ENCODE measurements at regions not wholly inside any gene's neighbourhood (a gene's known extent, or its start where the extent isn't known, plus 50 kb on each side); places are given as distances from the start of the nearest gene placed in this dataset.

DNA sequence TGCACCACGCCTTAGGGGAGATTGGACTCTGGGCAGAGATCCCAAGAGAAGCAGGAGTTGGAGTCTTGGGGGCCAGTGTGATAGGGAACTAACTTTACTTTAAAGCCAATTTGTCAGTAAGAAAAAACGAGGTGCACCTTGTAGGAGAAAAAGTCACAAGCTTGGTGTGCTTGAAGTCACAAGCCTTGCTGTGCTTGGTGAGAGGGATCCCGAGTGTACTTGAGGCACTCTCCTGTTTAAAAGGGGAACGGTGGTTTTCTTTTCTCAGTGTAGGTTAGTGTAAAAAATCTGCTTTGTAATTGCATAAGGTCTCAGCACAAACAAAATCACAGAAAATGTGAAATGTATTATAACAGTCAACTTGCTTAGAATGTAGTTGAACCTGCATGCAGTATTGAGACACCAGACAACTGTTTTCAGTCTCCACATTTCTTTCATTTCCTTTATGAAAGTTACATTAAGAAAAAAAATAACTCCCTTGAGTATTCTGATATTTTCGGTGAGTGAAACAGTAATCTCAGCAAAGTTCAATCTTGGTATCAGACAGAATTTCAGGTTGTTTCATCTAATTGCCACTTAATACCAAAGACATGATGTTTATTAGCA, 111.1 kb upstream of the DUSP22 start:
- H3K27me3 ChIP-seq (ENCODE audit: insufficient read depth, low read depth, low read length) = no peaks in the 10 kb centered on the region
- H3F3A ChIP-seq (ENCODE audit: insufficient read depth, low read length, poor library complexity, severe bottlenecking) = no peaks in the 10 kb centered on the region
- H3K4me2 ChIP-seq (ENCODE audit: low read length) = no peak overlapping the region
- H3K9me2 ChIP-seq (ENCODE audit: insufficient read depth, low read length) = no peaks in the 10 kb centered on the region
- no peak overlapping the region for H3K4me3 ChIP-seq (ENCODE audit: low read length)
- H4K20me1 ChIP-seq (ENCODE audit: insufficient read depth) = no peaks in the 10 kb centered on the region
- no peak overlapping the region for H2AFZ ChIP-seq (ENCODE audit: low read depth, low read length)
- H3K9me3 ChIP-seq (ENCODE audit: low read length) = no peaks in the 10 kb centered on the region
- H3K36me3 ChIP-seq (ENCODE audit: insufficient read depth, low read length) = no peaks in the 10 kb centered on the region
- TF ChIP-seq TAF1 (IDR thresholded peaks at IDR 0.05; ENCODE audit: low read depth) (no peak), EP300 (conservative IDR thresholded peaks at IDR 0.05; ENCODE audit: poor library complexity, severe bottlenecking) (no peak)
- no peaks in the 10 kb centered on the region for H3K79me2 ChIP-seq (replicated peaks; ENCODE audit: insufficient read depth, low read length)
- no peak overlapping the region for H3K27ac ChIP-seq (ENCODE audit: low read length)
- no peak overlapping the region for H3K9ac ChIP-seq (ENCODE audit: low read length)

DNA sequence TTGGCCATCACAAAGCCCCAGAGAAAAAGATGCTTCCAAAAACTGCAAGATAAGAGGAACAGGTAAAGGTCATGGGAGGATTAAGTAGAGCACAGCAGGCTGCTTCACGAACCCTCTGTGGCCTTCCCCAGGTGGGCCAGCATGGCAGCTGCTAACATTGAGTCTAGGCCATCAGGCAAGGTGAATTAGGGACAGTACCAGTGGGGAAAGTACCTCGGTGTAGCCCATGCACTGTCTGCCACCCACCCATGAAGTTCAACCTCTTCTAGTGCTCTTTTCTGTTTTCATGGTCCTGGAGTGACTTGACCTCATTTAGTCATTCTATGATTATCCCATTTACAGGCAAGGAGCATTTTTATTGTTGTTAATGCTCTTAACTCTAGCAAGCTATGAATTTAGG, 108.6 kb upstream of the DUSP22 start:
- Histone ChIP-seq H4K20me1 (ENCODE audit: insufficient read depth) (no peaks in the 10 kb centered on the region), H2AFZ (ENCODE audit: low read depth, low read length) (no peak overlapping the region), H3K4me3 (ENCODE audit: low read length) (no peak overlapping the region), H3K36me3 (ENCODE audit: insufficient read depth, low read length) (no peaks in the 10 kb centered on the region), H3K9me2 (ENCODE audit: insufficient read depth, low read length) (no peaks in the 10 kb centered on the region), H3K9me3 (ENCODE audit: low read length) (no peaks in the 10 kb centered on the region), H3K27me3 (ENCODE audit: insufficient read depth, low read depth, low read length) (no peaks in the 10 kb centered on the region), H3F3A (ENCODE audit: insufficient read depth, low read length, poor library complexity, severe bottlenecking) (no peaks in the 10 kb centered on the region), H3K4me2 (ENCODE audit: low read length) (no peak overlapping the region), H3K9ac (ENCODE audit: low read length) (no peak overlapping the region), H3K27ac (ENCODE audit: low read length) (no peak overlapping the region), H3K79me2 (replicated peaks; ENCODE audit: insufficient read depth, low read length) (no peaks in the 10 kb centered on the region)
- TF ChIP-seq SMC3 (conservative IDR thresholded peaks at IDR 0.05; ENCODE audit: poor library complexity) = no peak

DNA sequence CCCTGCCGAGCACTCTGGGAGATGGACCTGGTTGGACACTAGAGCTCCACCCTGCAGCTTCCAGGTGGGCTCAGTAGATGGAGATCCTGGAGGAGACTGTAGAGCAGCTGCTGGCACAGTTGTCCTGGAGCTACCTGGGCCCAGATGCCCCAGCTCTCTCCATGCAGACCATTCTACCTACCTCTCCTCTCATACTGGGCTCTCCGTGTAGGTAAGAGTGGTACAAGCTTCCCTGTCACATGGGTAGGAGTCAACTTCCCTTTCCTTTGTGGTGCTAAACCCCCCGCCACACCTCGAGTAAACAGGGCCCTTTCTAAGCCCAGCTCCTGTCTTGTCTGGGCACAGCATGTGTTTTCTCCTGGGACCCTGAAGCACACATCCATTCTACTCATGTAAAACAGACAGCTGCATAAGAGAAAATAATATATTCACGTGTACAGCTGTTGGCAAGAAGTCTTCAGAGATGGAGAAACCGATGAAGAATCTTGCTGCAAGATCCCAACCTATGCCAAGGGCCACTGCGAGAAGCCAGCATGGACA, 108.1 kb upstream of the DUSP22 start:
- Histone ChIP-seq H2AFZ (ENCODE audit: low read depth, low read length) (no peak overlapping the region), H3K27me3 (ENCODE audit: insufficient read depth, low read depth, low read length) (no peaks in the 10 kb centered on the region), H3K4me3 (ENCODE audit: low read length) (no peak overlapping the region), H3K4me2 (ENCODE audit: low read length) (no peak overlapping the region), H3K36me3 (ENCODE audit: insufficient read depth, low read length) (no peaks in the 10 kb centered on the region), H3K79me2 (replicated peaks; ENCODE audit: insufficient read depth, low read length) (no peaks in the 10 kb centered on the region), H4K20me1 (ENCODE audit: insufficient read depth) (no peaks in the 10 kb centered on the region), H3K27ac (ENCODE audit: low read length) (no peak overlapping the region), H3K9me3 (ENCODE audit: low read length) (no peaks in the 10 kb centered on the region), H3F3A (ENCODE audit: insufficient read depth, low read length, poor library complexity, severe bottlenecking) (no peaks in the 10 kb centered on the region), H3K9ac (ENCODE audit: low read length) (no peak overlapping the region), H3K9me2 (ENCODE audit: insufficient read depth, low read length) (no peaks in the 10 kb centered on the region)
- TF ChIP-seq EP300 (conservative IDR thresholded peaks at IDR 0.05; ENCODE audit: poor library complexity, severe bottlenecking) (no peak), POLR2AphosphoS5 (IDR thresholded peaks at IDR 0.05) (no peak)

DNA sequence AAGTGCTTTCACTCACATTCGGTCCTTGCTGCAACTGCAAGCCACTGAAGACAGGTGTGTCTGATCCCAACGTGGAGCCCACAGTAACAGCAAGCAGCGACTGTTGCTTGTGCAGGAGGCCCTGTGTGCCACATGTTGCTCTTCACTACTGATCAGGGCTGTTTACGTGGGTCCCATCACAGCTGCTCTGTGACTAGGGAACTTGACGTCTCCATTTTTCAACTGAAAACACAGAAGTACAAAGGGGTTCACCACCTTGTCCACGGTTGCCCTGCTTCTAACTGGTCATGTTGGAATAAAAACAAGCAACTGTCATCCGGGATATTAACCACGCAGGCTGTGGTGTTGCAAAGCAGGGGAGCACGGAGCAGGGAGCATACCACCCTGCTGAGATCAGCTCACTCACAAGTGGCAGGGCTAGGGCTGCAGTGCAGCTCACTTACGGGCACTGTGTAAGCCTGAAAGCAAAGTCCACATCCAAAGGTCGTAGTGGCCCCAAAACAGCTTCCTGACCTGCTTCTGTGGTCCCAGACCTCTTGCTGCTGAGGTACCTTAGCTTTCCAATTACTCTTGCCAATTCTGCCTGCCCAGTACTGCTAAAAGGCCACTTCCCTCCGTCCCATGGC, 105.8 kb upstream of the DUSP22 start:
- Histone ChIP-seq H3K4me2 (ENCODE audit: low read length) (no peak overlapping the region), H3K9me2 (ENCODE audit: insufficient read depth, low read length) (no peaks in the 10 kb centered on the region), H3K27ac (ENCODE audit: low read length) (no peak overlapping the region), H3K9me3 (ENCODE audit: low read length) (no peaks in the 10 kb centered on the region), H3K79me2 (replicated peaks; ENCODE audit: insufficient read depth, low read length) (no peaks in the 10 kb centered on the region), H4K20me1 (ENCODE audit: insufficient read depth) (no peaks in the 10 kb centered on the region), H3F3A (ENCODE audit: insufficient read depth, low read length, poor library complexity, severe bottlenecking) (no peaks in the 10 kb centered on the region), H3K9ac (ENCODE audit: low read length) (no peak overlapping the region), H3K4me3 (ENCODE audit: low read length) (no peak overlapping the region), H2AFZ (ENCODE audit: low read depth, low read length) (no peak overlapping the region), H3K27me3 (ENCODE audit: insufficient read depth, low read depth, low read length) (no peaks in the 10 kb centered on the region), H3K36me3 (ENCODE audit: insufficient read depth, low read length) (no peaks in the 10 kb centered on the region)
- TF ChIP-seq MXI1 (conservative IDR thresholded peaks at IDR 0.05; ENCODE audit: poor library complexity, severe bottlenecking) (no peak), RAD21 (conservative IDR thresholded peaks at IDR 0.05) (no peak), TAF1 (IDR thresholded peaks at IDR 0.05; ENCODE audit: low read depth) (no peak), EZH2 (IDR thresholded peaks at IDR 0.05; ENCODE audit: borderline replicate concordance, insufficient read depth, low read length, poor library complexity, severe bottlenecking) (no peak)
- TF ChIP-seq, protein P1, sequence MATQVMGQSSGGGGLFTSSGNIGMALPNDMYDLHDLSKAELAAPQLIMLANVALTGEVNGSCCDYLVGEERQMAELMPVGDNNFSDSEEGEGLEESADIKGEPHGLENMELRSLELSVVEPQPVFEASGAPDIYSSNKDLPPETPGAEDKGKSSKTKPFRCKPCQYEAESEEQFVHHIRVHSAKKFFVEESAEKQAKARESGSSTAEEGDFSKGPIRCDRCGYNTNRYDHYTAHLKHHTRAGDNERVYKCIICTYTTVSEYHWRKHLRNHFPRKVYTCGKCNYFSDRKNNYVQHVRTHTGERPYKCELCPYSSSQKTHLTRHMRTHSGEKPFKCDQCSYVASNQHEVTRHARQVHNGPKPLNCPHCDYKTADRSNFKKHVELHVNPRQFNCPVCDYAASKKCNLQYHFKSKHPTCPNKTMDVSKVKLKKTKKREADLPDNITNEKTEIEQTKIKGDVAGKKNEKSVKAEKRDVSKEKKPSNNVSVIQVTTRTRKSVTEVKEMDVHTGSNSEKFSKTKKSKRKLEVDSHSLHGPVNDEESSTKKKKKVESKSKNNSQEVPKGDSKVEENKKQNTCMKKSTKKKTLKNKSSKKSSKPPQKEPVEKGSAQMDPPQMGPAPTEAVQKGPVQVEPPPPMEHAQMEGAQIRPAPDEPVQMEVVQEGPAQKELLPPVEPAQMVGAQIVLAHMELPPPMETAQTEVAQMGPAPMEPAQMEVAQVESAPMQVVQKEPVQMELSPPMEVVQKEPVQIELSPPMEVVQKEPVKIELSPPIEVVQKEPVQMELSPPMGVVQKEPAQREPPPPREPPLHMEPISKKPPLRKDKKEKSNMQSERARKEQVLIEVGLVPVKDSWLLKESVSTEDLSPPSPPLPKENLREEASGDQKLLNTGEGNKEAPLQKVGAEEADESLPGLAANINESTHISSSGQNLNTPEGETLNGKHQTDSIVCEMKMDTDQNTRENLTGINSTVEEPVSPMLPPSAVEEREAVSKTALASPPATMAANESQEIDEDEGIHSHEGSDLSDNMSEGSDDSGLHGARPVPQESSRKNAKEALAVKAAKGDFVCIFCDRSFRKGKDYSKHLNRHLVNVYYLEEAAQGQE (IDR thresholded peaks at IDR 0.05; ENCODE audit: borderline replicate concordance) = no peak
- TF ChIP-seq, protein P2, sequence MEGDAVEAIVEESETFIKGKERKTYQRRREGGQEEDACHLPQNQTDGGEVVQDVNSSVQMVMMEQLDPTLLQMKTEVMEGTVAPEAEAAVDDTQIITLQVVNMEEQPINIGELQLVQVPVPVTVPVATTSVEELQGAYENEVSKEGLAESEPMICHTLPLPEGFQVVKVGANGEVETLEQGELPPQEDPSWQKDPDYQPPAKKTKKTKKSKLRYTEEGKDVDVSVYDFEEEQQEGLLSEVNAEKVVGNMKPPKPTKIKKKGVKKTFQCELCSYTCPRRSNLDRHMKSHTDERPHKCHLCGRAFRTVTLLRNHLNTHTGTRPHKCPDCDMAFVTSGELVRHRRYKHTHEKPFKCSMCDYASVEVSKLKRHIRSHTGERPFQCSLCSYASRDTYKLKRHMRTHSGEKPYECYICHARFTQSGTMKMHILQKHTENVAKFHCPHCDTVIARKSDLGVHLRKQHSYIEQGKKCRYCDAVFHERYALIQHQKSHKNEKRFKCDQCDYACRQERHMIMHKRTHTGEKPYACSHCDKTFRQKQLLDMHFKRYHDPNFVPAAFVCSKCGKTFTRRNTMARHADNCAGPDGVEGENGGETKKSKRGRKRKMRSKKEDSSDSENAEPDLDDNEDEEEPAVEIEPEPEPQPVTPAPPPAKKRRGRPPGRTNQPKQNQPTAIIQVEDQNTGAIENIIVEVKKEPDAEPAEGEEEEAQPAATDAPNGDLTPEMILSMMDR (IDR thresholded peaks at IDR 0.05; ENCODE audit: poor library complexity, severe bottlenecking) = no peak

Measured in neural cell (in vitro differentiated cells).